HUES6 (cell line): ENCODE measurements at regions not wholly inside any gene's neighbourhood (a gene's known extent, or its start where the extent isn't known, plus 50 kb on each side); places are given as distances from the start of the nearest gene placed in this dataset.
"Not testable (repeated sequence)": the region's sequence is repeated elsewhere in the genome, so short reads cannot be mapped to it uniquely, and the experiment has no call there.

Source experiments
- H3K27ac ChIP-seq: 2 replicates; pipeline ENCODE4 v1.7.0; 2013; ENCODE audit warnings: low read depth, mild to moderate bottlenecking, low read length, inconsistent platforms
- H3K27me3 ChIP-seq: 2 replicates; pipeline ENCODE4 v1.6.1; 2013; ENCODE audit warnings: low read length; ENCODE audit not compliant: control insufficient read depth, insufficient read depth
- H3K36me3 ChIP-seq: 2 replicates; pipeline ENCODE4 v1.6.1; 2013; ENCODE audit warnings: low read length; ENCODE audit not compliant: control insufficient read depth, insufficient read depth
- H3K4me1 ChIP-seq: 2 replicates; pipeline ENCODE4 v1.6.1; 2013; ENCODE audit warnings: low read length; ENCODE audit not compliant: control insufficient read depth, insufficient read depth
- H3K4me3 ChIP-seq: 2 replicates; pipeline ENCODE4 v1.5.1; 2013; ENCODE audit warnings: low read depth, low read length
- H3K9ac ChIP-seq: one replicate; pipeline ENCODE4 v1.6.1; 2013; ENCODE audit warnings: mild to moderate bottlenecking, low read length
- H3K9me3 ChIP-seq: 2 replicates; pipeline ENCODE4 v1.6.1; 2013; ENCODE audit warnings: low read depth, low read length; ENCODE audit not compliant: control insufficient read depth, insufficient read depth

GRCh38 chr5:86510330-86510915 is 107.3 kb upstream of the COX7C start:
- H3K9ac ChIP-seq, H3K27ac ChIP-seq, H3K4me3 ChIP-seq, H3K36me3 ChIP-seq, H3K4me1 ChIP-seq, H3K9me3 ChIP-seq, H3K27me3 ChIP-seq: not testable (repeated sequence)

DNA sequence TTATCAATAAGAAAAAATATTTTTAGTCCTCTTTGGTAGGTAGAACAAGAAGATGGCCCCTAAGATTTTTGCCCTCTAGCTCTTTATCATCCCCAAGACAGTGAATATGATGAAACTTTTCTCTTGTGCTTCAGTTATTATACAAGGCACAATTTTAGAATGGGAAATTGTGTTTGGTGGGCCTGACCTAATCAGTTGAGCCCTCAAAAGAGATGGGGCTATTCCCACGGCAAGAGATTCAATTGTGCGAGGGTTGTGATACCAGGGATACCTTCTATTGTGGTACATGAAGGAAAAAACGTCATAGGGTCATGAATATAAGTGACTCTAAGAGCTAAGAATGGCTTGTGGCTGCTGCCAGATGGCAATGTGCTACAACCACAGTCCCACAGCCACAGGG is 94.0 kb upstream of the COX7C start:
- H3K27me3 ChIP-seq = no peaks in the 10 kb centered on the region

DNA sequence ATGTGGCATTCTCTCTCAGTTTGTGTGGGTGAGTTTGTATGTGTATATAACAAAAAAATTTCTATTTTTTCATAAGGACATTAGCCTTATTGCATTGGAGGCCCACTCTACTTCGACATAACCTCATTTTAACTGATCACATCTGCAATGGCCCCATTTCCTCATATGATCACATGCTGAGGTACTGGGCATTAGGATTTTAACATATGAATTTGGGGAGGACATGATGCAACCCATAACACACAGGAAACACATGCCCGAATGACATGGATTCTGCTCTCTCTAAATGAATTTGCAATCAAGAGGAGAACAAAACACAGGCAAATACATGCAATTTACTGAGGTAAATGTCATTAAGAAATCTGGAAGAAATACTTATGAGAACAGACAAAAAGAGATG is 92.1 kb upstream of the COX7C start:
- Histone ChIP-seq H3K9ac (no peak overlapping the region), H3K27ac (no peak overlapping the region), H3K27me3 (no peaks in the 10 kb centered on the region), H3K4me1 (peaks cover 6% of the 10 kb centered on the region; the same call in 1 of the 2 replicates), H3K4me3 (no peak overlapping the region), H3K36me3 (no peaks in the 10 kb centered on the region), H3K9me3 (no peaks in the 10 kb centered on the region)

More for the DNA sequence above, 94.0 kb upstream of the COX7C start:
- Histone ChIP-seq H3K4me3 (no peak overlapping the region), H3K9me3 (no peaks in the 10 kb centered on the region), H3K36me3 (no peaks in the 10 kb centered on the region), H3K4me1 (peaks cover 6% of the 10 kb centered on the region; the same call in 1 of the 2 replicates), H3K9ac (no peak overlapping the region), H3K27ac (no peak overlapping the region)

DNA sequence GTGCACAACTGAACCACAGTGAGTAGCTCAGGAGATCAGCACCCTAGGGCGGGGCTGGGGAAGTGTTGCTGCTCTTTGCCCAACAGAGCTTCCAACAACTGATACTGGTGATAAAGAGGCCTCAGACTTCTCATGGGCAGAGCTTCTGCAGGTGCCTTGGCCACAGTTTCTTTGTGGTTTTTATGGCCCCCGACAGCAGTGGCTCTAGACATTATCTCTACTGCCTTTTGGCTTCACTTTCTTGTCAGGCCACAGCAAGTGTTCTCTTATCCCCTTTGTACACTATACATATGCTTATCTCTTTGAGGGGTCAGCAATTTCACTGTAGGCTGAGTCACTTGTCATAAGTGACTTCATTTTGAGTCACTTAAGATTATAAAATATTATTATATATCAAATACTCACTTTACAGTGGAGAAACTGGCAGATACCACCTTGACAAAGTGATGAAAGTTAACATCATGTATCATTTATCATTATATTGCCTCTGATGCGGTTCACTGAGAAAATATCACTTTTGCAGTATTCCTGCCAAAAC is 90.9 kb upstream of the COX7C start:
- H3K4me1 ChIP-seq = peaks cover 6% of the 10 kb centered on the region; the same call in 1 of the 2 replicates

GRCh38 chr5:86532429-86532828 is 85.3 kb upstream of the COX7C start:
- Histone ChIP-seq H3K36me3 (no peaks in the 10 kb centered on the region), H3K27ac (no peak overlapping the region), H3K9ac (no peak overlapping the region), H3K27me3 (no peaks in the 10 kb centered on the region), H3K4me3 (no peak overlapping the region), H3K9me3 (no peaks in the 10 kb centered on the region), H3K4me1 (no peaks in the 10 kb centered on the region)

More for the DNA sequence above, 90.9 kb upstream of the COX7C start:
- Histone ChIP-seq H3K9ac (no peak overlapping the region), H3K27me3 (no peaks in the 10 kb centered on the region), H3K27ac (no peak overlapping the region), H3K4me3 (no peak overlapping the region), H3K9me3 (no peaks in the 10 kb centered on the region), H3K36me3 (no peaks in the 10 kb centered on the region)

DNA sequence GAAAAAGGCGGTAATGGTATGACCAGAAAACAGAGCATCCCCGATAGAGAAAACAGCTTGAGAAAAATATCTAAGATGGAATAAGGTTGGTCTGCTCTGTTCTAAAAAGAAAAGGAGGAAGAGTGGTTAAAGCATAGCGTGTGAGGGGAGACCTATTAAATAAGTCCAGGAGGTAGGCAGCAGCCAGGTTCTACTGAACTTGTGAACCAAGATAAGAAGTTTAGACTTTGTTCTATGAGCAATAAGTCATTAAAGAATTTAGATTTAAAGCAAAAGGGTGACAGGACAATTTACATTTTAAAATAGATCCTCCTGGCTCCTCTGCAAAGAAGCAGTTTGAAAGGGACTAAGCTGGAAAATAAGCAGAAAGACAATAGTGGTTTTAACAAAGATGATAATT is 81.3 kb upstream of the COX7C start:
- Histone ChIP-seq H3K27ac (no peak overlapping the region), H3K9ac (no peak overlapping the region), H3K9me3 (no peaks in the 10 kb centered on the region), H3K4me1 (no peaks in the 10 kb centered on the region), H3K4me3 (no peak overlapping the region), H3K36me3 (no peaks in the 10 kb centered on the region), H3K27me3 (no peaks in the 10 kb centered on the region)

- Histone ChIP-seq H3K27ac (no peak overlapping the region), H3K27me3 (no peaks in the 10 kb centered on the region), H3K9ac (no peak overlapping the region), H3K4me3 (no peak overlapping the region), H3K4me1 (peaks cover 6% of the 10 kb centered on the region; the same call in 1 of the 2 replicates), H3K9me3 (no peaks in the 10 kb centered on the region), H3K36me3 (no peaks in the 10 kb centered on the region)
Observed at GRCh38 chr5:86542532-86542931, 75.2 kb upstream of the COX7C start.

GRCh38 chr5:86546044-86546443 is 71.7 kb upstream of the COX7C start:
- Histone ChIP-seq H3K27ac (no peak overlapping the region), H3K4me1 (peaks cover 6% of the 10 kb centered on the region; the same call in 1 of the 2 replicates), H3K9ac (no peak overlapping the region), H3K9me3 (no peaks in the 10 kb centered on the region), H3K4me3 (no peak overlapping the region), H3K36me3 (no peaks in the 10 kb centered on the region), H3K27me3 (no peaks in the 10 kb centered on the region)

- no peaks in the 10 kb centered on the region for H3K9me3 ChIP-seq
- no peak overlapping the region for H3K27ac ChIP-seq
- no peaks in the 10 kb centered on the region for H3K36me3 ChIP-seq
- H3K4me3 ChIP-seq = no peak overlapping the region
- H3K27me3 ChIP-seq = no peaks in the 10 kb centered on the region
- H3K9ac ChIP-seq = no peak overlapping the region
- peaks cover 6% of the 10 kb centered on the region; the same call in 1 of the 2 replicates for H3K4me1 ChIP-seq
Observed at GRCh38 chr5:86546582-86546981, 71.2 kb upstream of the COX7C start.

GRCh38 chr5:86554638-86555037 is 63.1 kb upstream of the COX7C start:
- Histone ChIP-seq H3K4me3 (no peak overlapping the region), H3K4me1 (no peaks in the 10 kb centered on the region), H3K27ac (no peak overlapping the region), H3K36me3 (no peaks in the 10 kb centered on the region), H3K9me3 (no peaks in the 10 kb centered on the region), H3K27me3 (no peaks in the 10 kb centered on the region), H3K9ac (no peak overlapping the region)

- no peak overlapping the region for H3K9ac ChIP-seq
- no peak overlapping the region for H3K4me3 ChIP-seq
- H3K27ac ChIP-seq = no peak overlapping the region
- H3K27me3 ChIP-seq = no peaks in the 10 kb centered on the region
- H3K9me3 ChIP-seq = no peaks in the 10 kb centered on the region
- no peaks in the 10 kb centered on the region for H3K4me1 ChIP-seq
- no peaks in the 10 kb centered on the region for H3K36me3 ChIP-seq
Observed at GRCh38 chr5:86557920-86558319, 59.8 kb upstream of the COX7C start.
